Ectodermal cell (in vitro differentiated cells): ENCODE measurements at regions not wholly inside any gene's neighbourhood (a gene's known extent, or its start where the extent isn't known, plus 50 kb on each side); places are given as distances from the start of the nearest gene placed in this dataset.

Experiments
- H3K27ac ChIP-seq: 2 replicates; pipeline ENCODE4 v1.7.0; 2013; ENCODE audit warnings: mild to moderate bottlenecking, low read depth, low read length; ENCODE audit not compliant: insufficient read depth, poor library complexity, severe bottlenecking
- H3K27me3 ChIP-seq: 2 replicates; pipeline ENCODE4 v1.7.0; 2013; ENCODE audit warnings: mild to moderate bottlenecking, low read length; ENCODE audit not compliant: insufficient read depth, control insufficient read depth, poor library complexity, severe bottlenecking
- H3K36me3 ChIP-seq: one replicate; pipeline ENCODE4 v1.7.0; 2013; ENCODE audit warnings: low read length; ENCODE audit not compliant: control insufficient read depth, insufficient read depth
- H3K4me1 ChIP-seq: one replicate; pipeline ENCODE4 v1.7.0; 2013; ENCODE audit warnings: low read length; ENCODE audit not compliant: control insufficient read depth, insufficient read depth
- H3K4me3 ChIP-seq: 2 replicates; pipeline ENCODE4 v1.7.0; 2013; ENCODE audit warnings: low read depth, low read length, control low read depth; ENCODE audit not compliant: insufficient read depth
- H3K9me3 ChIP-seq: 2 replicates; pipeline ENCODE4 v1.7.0; 2013; ENCODE audit warnings: mild to moderate bottlenecking, low read length, moderate library complexity; ENCODE audit not compliant: control insufficient read depth
- WGBS, 2 experiments: methylation state at CpG; one replicate each; pipeline ENCODE4 v1.1.7; 2013; ENCODE audit warnings: missing lambda C conversion rate in 2 of 2; 5-methylcytosine and 5-hydroxymethylcytosine counted together

GRCh38 chr3:14336749-14337598 is 65.4 kb upstream of the SLC6A6 start:
- WGBS, 2 experiments, result 80% methylated on average over 17 of the region's 17 CpGs
- H3K36me3 ChIP-seq, result no peaks in the 10 kb centered on the region
- H3K4me3 ChIP-seq, result no peak overlapping the region
- H3K9me3 ChIP-seq, result no peaks in the 10 kb centered on the region
- H3K27ac ChIP-seq, result no peak overlapping the region
- H3K4me1 ChIP-seq, result no peaks in the 10 kb centered on the region
- no peaks in the 10 kb centered on the region for H3K27me3 ChIP-seq

GRCh38 chr3:14337828-14338227 is 64.6 kb upstream of the SLC6A6 start:
- no peak overlapping the region for H3K4me3 ChIP-seq
- no peaks in the 10 kb centered on the region for H3K36me3 ChIP-seq
- 72 to 79% methylated on average over 6 of the region's 6 CpGs for WGBS, 2 experiments
- H3K4me1 ChIP-seq, result no peaks in the 10 kb centered on the region
- H3K27ac ChIP-seq, result no peak overlapping the region
- H3K27me3 ChIP-seq, result no peaks in the 10 kb centered on the region
- H3K9me3 ChIP-seq, result no peaks in the 10 kb centered on the region

- H3K4me1 ChIP-seq, result no peaks in the 10 kb centered on the region
- H3K36me3 ChIP-seq, result no peaks in the 10 kb centered on the region
- no peaks in the 10 kb centered on the region for H3K9me3 ChIP-seq
- H3K27me3 ChIP-seq, result no peaks in the 10 kb centered on the region
- 53 to 62% methylated on average over 3 of the region's 4 CpGs for WGBS, 2 experiments
- H3K27ac ChIP-seq, result no peak overlapping the region
- H3K4me3 ChIP-seq, result no peak overlapping the region
Measured at GRCh38 chr3:14338242-14338641, 64.2 kb upstream of the SLC6A6 start.

GRCh38 chr3:14338898-14339458 is 63.4 kb upstream of the SLC6A6 start:
- 89 to 92% methylated on average over 7 of the region's 7 CpGs for WGBS, 2 experiments
- Histone ChIP-seq H3K9me3 (no peaks in the 10 kb centered on the region), H3K27me3 (no peaks in the 10 kb centered on the region), H3K27ac (no peak overlapping the region), H3K36me3 (no peaks in the 10 kb centered on the region), H3K4me1 (no peaks in the 10 kb centered on the region), H3K4me3 (no peak overlapping the region)

- H3K27me3 ChIP-seq, result no peaks in the 10 kb centered on the region
- WGBS, 2 experiments, result 81% methylated on average over 14 of the region's 14 CpGs
- no peaks in the 10 kb centered on the region for H3K9me3 ChIP-seq
- no peak overlapping the region for H3K4me3 ChIP-seq
- H3K36me3 ChIP-seq, result no peaks in the 10 kb centered on the region
- no peak overlapping the region for H3K27ac ChIP-seq
- peaks cover 18% of the 10 kb centered on the region for H3K4me1 ChIP-seq
Measured at GRCh38 chr3:14340960-14341708, 61.3 kb upstream of the SLC6A6 start.

- H3K27me3 ChIP-seq, result no peaks in the 10 kb centered on the region
- H3K4me3 ChIP-seq, result no peak overlapping the region
- 85 to 86% methylated on average over 21 of the region's 21 CpGs for WGBS, 2 experiments
- no peaks in the 10 kb centered on the region for H3K36me3 ChIP-seq
- H3K27ac ChIP-seq, result no peak overlapping the region
- H3K9me3 ChIP-seq, result no peaks in the 10 kb centered on the region
- H3K4me1 ChIP-seq, result peaks cover 19% of the 10 kb centered on the region
Measured at GRCh38 chr3:14343338-14344112, 58.9 kb upstream of the SLC6A6 start.

- no peaks in the 10 kb centered on the region for H3K36me3 ChIP-seq
- H3K27ac ChIP-seq, result no peak overlapping the region
- H3K4me1 ChIP-seq, result peaks cover 19% of the 10 kb centered on the region
- H3K9me3 ChIP-seq, result no peaks in the 10 kb centered on the region
- no peak overlapping the region for H3K4me3 ChIP-seq
- WGBS, 2 experiments, result 47 to 50% methylated on average over 7 of the region's 7 CpGs
- no peaks in the 10 kb centered on the region for H3K27me3 ChIP-seq
Measured at GRCh38 chr3:14344351-14344750, 58.1 kb upstream of the SLC6A6 start.

- Histone ChIP-seq H3K4me1 (peaks cover 19% of the 10 kb centered on the region), H3K9me3 (no peaks in the 10 kb centered on the region), H3K27me3 (no peaks in the 10 kb centered on the region), H3K4me3 (no peak overlapping the region), H3K27ac (no peak overlapping the region), H3K36me3 (no peaks in the 10 kb centered on the region)
- 84% methylated on average over 7 of the region's 7 CpGs for WGBS, 2 experiments
Measured at GRCh38 chr3:14345496-14346150, 56.8 kb upstream of the SLC6A6 start.

GRCh38 chr3:14346191-14346590 is 56.2 kb upstream of the SLC6A6 start:
- no peak overlapping the region for H3K4me3 ChIP-seq
- H3K27ac ChIP-seq, result no peak overlapping the region
- H3K27me3 ChIP-seq, result no peaks in the 10 kb centered on the region
- no peaks in the 10 kb centered on the region for H3K9me3 ChIP-seq
- 87 to 90% methylated on average over 9 of the region's 9 CpGs for WGBS, 2 experiments
- no peaks in the 10 kb centered on the region for H3K36me3 ChIP-seq
- peaks cover 19% of the 10 kb centered on the region for H3K4me1 ChIP-seq
